ENCODE measurements at regions not wholly inside any gene's neighbourhood (a gene's known extent, or its start where the extent isn't known, plus 50 kb on each side); places are given as distances from the start of the nearest gene placed in this dataset.

GRCh38 chr14:101004176-101004575 lies 100.7 kb upstream of the RTL1 start:
- DNase-seq (ENCODE audit: low read depth), result no peak

GRCh38 chr14:101004954-101005353 lies 101.4 kb upstream of the RTL1 start:
- DNase-seq (ENCODE audit: low read depth), result no peak

DNA sequence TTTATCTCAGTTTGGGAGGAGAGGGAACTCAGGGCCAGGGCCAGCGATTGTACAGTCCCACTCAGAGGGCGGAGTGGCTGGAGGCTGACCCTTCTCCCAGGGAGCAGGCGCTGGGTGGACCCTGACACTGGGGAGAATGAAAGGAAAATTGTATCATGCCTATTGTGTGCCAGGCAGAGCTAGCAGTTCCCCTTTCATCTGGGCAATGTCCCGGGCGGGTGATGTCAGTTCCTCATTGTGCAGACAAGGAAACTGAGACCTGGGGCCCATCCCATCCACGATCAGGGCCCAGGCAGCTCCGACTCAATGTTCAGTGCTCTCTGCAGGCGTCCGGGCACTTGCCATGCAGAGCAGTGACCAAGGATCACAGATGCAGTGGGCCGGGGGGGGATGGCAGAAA lies 101.9 kb upstream of the RTL1 start:
- no peak for DNase-seq (ENCODE audit: low read depth)

- no peak for DNase-seq (ENCODE audit: low read depth)
These were observed 102.5 kb upstream of the RTL1 start for GRCh38 chr14:101006008-101006407.

DNA sequence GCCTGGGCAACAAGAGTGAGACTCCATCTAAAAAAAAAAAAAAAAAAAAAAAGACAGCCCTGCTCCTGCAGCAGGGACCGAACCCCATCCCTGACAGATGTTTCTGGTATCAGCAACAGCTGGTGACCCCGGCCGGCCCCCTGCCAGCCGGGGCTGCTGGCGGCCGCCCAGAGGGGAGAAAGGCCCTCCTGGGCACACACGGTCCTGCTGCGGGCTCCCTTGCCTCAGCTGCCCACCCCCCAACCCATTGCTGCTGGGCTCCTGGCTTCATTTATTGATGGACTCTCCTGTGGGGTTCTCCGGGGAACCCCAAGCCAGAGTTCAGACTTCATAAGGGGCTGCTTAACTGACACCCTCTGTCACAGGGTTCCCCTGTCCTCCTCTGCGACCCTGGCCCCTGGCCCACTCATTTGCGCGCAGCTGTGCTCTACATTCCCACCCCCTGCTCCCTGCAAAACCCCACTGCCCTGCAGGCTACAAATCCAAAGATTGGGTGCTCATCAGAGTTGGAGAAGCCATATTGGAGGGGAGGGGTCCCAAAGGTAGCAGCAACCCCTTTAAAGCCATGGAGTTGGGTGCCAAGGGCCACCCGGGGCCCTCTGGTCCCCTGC lies 103.6 kb upstream of the RTL1 start:
- no peak for DNase-seq (ENCODE audit: low read depth)

- DNase-seq (ENCODE audit: low read depth), result no peak
These were observed 104.2 kb upstream of the RTL1 start for GRCh38 chr14:101007765-101008164.

- DNase-seq (ENCODE audit: low read depth), result no peak
These were observed 104.7 kb upstream of the RTL1 start for GRCh38 chr14:101008196-101008595.

- no peak for DNase-seq (ENCODE audit: low read depth)
These were observed 105.3 kb upstream of the RTL1 start for GRCh38 chr14:101008631-101009336.

DNA sequence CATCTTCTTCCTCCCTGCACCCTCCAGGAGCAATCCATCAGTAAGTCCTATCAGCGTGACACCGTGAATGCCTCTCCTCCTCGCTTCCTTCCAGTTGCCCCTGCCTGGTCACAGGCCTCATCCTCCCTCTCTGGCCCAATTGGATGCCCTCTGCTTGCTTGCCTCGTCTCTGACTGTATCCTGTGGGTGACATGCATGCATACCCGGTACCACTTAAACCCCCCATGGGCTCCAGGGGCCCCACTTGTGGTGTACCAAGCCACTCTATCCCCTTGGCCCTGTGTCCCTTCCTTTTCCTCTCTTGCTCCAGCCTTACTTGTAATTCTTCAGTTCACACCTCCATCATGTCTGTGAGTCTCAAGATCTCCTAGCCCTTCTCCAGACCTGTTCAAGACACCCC lies 106.0 kb upstream of the RTL1 start:
- no peak for DNase-seq (ENCODE audit: low read depth)

GRCh38 chr14:101010293-101010692 lies 106.8 kb upstream of the RTL1 start:
- DNase-seq (ENCODE audit: low read depth), result no peak

DNA sequence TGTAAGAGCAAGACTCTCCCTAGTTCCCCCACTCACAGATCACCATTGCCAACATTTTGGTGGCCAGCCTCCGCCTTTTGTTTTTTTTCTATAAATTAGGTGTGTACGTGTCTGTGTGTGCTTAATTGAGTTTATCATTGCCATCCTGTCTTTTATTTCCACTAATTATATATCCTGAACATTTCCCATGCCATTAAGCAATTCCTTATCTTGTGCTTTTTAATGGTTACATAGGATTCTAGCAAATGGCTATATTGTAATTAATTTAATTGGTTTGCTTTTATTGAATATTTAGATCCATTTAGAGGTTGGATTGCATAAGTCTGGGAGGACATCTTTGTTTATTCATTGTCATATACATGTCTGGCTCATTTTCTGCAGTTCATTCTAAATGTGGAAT lies 107.3 kb upstream of the RTL1 start:
- no peak for DNase-seq (ENCODE audit: low read depth)

- DNase-seq (ENCODE audit: low read depth), result no peak
These were observed 113.7 kb upstream of the RTL1 start for GRCh38 chr14:101017209-101017608.

- DNase-seq (ENCODE audit: low read depth), result no peak
These were observed 114.5 kb upstream of the RTL1 start for GRCh38 chr14:101017806-101018560.

- DNase-seq (ENCODE audit: low read depth), result no peak
These were observed 115.2 kb upstream of the RTL1 start for GRCh38 chr14:101018561-101019290.

DNA sequence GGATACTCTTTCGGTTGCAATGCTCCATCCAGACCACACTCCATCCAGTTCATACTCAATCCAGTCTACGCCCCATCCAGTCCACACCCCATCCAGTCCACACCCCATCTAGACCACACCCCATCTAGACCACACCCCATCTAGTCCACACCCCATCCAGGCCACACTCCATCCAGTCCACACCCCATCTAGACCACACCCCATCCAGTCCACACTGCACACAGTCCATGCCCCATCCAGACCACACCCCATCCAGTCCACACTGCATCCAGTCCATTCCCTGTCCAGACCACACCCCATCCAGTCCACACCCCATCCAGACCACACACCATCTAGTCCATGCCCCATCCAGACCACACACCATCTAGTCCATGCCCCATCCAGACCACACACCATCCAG lies 116.0 kb upstream of the RTL1 start:
- no peak for DNase-seq (ENCODE audit: low read depth)

GRCh38 chr14:101019990-101020710 lies 116.6 kb upstream of the RTL1 start:
- no peak for DNase-seq (ENCODE audit: low read depth)

- DNase-seq (ENCODE audit: low read depth), result no peak
These were observed 117.4 kb upstream of the RTL1 start for GRCh38 chr14:101020834-101021370.

DNA sequence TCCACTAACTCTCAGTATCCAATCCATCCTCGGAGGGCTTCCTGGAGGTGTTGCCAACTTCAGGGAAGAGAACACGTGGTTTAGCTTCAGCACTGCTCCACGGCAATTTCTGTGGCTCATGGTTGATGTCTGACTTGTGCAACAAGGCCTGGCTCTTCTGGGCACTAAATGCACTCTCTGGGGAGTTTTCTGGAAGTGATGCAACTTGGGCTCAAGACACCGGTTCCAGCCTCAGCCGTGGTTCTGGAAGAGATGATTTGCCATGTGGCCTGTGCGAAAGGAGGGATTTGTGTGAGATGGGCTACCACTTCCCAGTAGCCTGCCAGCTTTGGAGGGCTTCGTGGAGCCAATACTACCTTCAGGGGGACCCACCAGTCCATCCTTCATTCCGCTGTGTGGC lies 118.6 kb upstream of the RTL1 start:
- no peak for DNase-seq (ENCODE audit: low read depth)

DNA sequence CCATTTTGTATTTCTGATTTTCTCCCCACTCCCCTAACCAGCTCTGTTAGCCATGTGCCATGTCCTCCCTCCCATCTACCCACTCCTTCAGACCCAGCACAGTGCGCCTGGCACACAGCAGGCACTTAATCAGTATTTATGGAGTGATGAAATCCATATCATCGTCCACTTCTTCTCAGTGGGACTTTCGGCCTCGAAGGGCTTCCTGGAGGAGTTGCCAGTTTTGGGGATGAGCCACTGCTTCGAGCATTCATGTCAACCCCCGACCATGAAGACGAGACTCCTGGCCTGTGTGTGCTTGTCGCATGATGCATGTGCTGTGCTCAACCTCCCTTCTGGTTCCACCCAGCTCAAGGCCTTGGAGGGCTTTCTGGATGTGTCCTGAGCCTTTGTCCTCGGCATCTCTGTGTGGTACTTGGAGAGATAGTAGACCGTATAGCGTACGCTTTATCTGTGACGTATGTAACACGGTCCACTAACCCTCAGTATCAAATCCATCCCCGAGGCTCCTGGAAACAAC lies 119.5 kb upstream of the RTL1 start:
- DNase-seq (ENCODE audit: low read depth), result no peak

DNA sequence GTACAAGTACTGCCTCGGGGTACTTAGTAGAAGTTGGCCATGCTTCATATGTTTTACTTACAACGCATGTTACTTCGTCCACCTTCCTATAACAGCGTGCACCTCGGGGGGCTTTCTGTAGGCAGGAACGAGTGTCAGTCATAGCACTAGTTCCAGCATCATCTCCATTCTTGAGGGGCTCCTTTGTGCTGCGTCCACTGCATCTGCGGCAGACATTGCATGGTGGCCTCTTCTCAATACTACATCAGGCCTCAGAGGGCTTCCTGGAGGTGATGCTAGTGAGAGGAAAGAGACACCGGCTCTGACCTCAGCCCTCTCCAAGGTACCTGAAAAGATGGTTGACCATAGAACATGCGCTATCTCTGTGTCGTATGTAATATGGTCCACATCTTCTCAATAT lies 121.2 kb upstream of the RTL1 start:
- no peak for DNase-seq (ENCODE audit: low read depth)

DNA sequence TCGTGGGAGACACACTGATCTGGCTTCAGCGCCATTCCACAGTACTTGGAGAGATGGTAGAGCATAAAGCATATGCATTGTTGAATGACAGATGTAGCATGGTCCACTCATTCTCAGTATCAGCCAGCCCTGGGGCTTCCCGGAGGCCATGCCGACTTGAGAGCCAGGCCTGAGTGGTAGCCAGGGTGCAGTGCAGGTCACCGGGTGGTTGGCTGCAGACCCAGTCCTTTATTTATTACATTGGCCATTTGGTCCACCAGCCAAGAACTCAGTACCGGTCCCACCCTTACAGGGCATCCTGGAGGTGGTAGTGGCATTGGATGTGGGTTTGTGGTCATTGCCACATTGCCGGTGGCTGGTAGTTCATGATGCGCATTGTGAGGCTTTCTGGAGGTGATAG lies 121.6 kb upstream of the RTL1 start:
- no peak for DNase-seq (ENCODE audit: low read depth)

DNA sequence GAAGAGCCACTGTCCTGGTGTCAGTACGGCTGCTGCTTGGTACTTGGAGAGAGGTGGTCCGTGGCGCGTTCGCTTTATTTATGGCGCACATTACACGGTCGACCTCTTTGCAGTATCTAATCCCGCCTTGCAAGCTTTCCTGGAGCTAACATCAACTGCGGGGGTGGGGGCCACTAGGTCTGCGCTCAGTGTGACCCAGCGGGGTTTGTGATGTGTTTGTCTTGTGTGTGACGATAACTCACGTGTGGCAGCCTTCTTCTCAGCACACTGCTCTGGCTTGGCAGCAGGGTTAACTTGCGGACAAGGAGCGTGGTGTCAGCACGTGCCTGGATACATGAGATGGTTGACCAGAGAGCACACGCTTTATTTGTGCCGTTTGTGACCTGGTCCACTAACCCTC lies 122.2 kb upstream of the RTL1 start:
- no peak for DNase-seq (ENCODE audit: low read depth)
